HEK293T (cell line): ENCODE measurements at regions not wholly inside any gene's neighbourhood (a gene's known extent, or its start where the extent isn't known, plus 50 kb on each side); places are given as distances from the start of the nearest gene placed in this dataset.

ENCODE experiments used
- ARNT ChIP-seq: fragments of 450-650 bp; IDR thresholded peaks from 2 replicates; pipeline ENCODE4 v1.6.1; 2017; ENCODE audit warnings: mild to moderate bottlenecking
- BHLHE40 ChIP-seq: fragments of 450-650 bp; IDR thresholded peaks from 2 replicates; pipeline ENCODE4 v1.6.1; 2016; ENCODE audit warnings: mild to moderate bottlenecking, moderate library complexity, borderline replicate concordance
- FOXA1 ChIP-seq: fragments of 450-650 bp; IDR thresholded peaks from 2 replicates; pipeline ENCODE4 v1.6.1; 2016; ENCODE audit warnings: mild to moderate bottlenecking
- HDGF ChIP-seq: fragments of 450-650 bp; IDR thresholded peaks from 2 replicates; pipeline ENCODE4 v1.6.1; 2017; ENCODE audit warnings: antibody characterized with exemption, borderline replicate concordance
- ZNF384 ChIP-seq: fragments of 450-650 bp; IDR thresholded peaks from 2 replicates; pipeline ENCODE4 v1.6.1; 2016

DNA sequence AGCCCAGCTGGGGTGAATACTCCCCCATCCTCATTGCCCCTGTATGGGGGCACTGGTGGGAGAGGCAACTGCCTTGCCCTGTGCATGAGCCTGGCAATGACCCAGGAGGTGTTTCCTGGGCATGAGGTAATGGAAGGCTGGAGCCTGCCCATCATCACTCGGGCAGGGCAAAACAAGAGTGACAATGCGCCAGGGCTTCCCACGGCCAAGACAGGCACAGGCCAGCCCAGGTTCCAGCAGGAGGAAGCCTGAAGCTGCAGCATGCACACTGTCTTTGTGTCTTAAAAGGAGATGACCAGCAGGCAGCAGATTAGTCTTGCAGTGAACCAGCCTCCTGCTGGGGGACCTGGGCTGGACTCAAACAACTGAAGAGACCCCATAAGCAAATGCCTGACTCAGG lies 92.2 kb upstream of the SMIM23 start:
- TF ChIP-seq ZNF384: no peak
- TF ChIP-seq FOXA1: no peak
- TF ChIP-seq HDGF: no peak
- TF ChIP-seq ARNT: no peak
- no peak for TF ChIP-seq BHLHE40
